Naive thymus-derived CD4-positive, alpha-beta T cell (primary cell): ENCODE measurements at regions not wholly inside any gene's neighbourhood (a gene's known extent, or its start where the extent isn't known, plus 50 kb on each side); places are given as distances from the start of the nearest gene placed in this dataset.

Experiments used
- ATAC-seq: fragments of 150-1000 bp; cut with Tn5 transposase; 2 replicates; pipeline ENCODE4 v1.10.0; 2021; ENCODE audit warnings: mild to moderate bottlenecking, moderate library complexity
- CTCF ChIA-PET: fragments of 350-600 bp; sonication (Branson Sonifier 250); formaldehyde crosslinking; loops from one replicate; lab custom pipeline; 2021; ENCODE audit warnings: antibody characterized with exemption; lab: Charles Lee
- POLR2A ChIA-PET: fragments of 350-600 bp; sonication (Branson Sonifier 250); formaldehyde crosslinking; loops from one replicate; lab custom pipeline; 2021; ENCODE audit warnings: antibody characterized with exemption, inconsistent platforms; lab: Charles Lee
- DNase-seq, 9 donors: peaks; one replicate each; pipeline versions ENCODE4 v3.0.0 to v3.0.0-alpha.2; 2020 to 2022; ENCODE audit warnings: mixed read lengths in 1 of 9
- H3K27ac ChIP-seq: one replicate; pipeline ENCODE4 v1.7.0; 2013; ENCODE audit warnings: mild to moderate bottlenecking, low read depth, low read length, moderate library complexity
- H3K27me3 ChIP-seq, 2 donors: one replicate each; pipeline ENCODE4 v1.7.0; 2013; ENCODE audit warnings: low read length in 2 of 2, mild to moderate bottlenecking in 2 of 2, moderate library complexity in 2 of 2; ENCODE audit not compliant: control insufficient read depth in 2 of 2, insufficient read depth in 2 of 2
- H3K36me3 ChIP-seq, 3 experiments: 1 replicate in 2 of 3; 2 replicates in 1 of 3; pipeline ENCODE4 v1.7.0; 2013; ENCODE audit warnings: low read length in 3 of 3, mild to moderate bottlenecking in 3 of 3, moderate library complexity in 1 of 3; ENCODE audit not compliant: insufficient read depth in 3 of 3, control insufficient read depth in 2 of 3
- H3K4me1 ChIP-seq, 2 donors: one replicate each; pipeline ENCODE4 v1.7.0; 2013; ENCODE audit warnings: low read length in 2 of 2, mild to moderate bottlenecking in 2 of 2, moderate library complexity in 1 of 2; ENCODE audit not compliant: control insufficient read depth in 2 of 2, insufficient read depth in 2 of 2
- H3K4me3 ChIP-seq: 2 replicates; pipeline ENCODE4 v1.7.0; 2013; ENCODE audit warnings: mild to moderate bottlenecking, low read length
- H3K9me3 ChIP-seq, 3 experiments: 1 replicate in 2 of 3; 2 replicates in 1 of 3; pipeline ENCODE4 v1.7.0; 2013; ENCODE audit warnings: low read length in 3 of 3; ENCODE audit not compliant: control insufficient read depth in 2 of 3
- H3K27ac Mint-ChIP-seq, 9 donors: one replicate each; pipeline ENCODE4 v1.8.0; 2020 to 2022; ENCODE audit warnings: mixed read lengths in 9 of 9, mild to moderate bottlenecking in 8 of 9, moderate library complexity in 5 of 9, inconsistent platforms in 2 of 9
- H3K27me3 Mint-ChIP-seq, 5 donors: one replicate each; pipeline ENCODE4 v1.8.0; 2021 to 2022; ENCODE audit warnings: mixed read lengths in 5 of 5, mild to moderate bottlenecking in 1 of 5
- H3K36me3 Mint-ChIP-seq, 5 donors: one replicate each; pipeline ENCODE4 v1.8.0; 2020 to 2022; ENCODE audit warnings: mixed read lengths in 5 of 5, mild to moderate bottlenecking in 3 of 5, inconsistent platforms in 1 of 5
- H3K4me1 Mint-ChIP-seq, 7 donors: one replicate each; pipeline ENCODE4 v1.8.0; 2020 to 2022; ENCODE audit warnings: mixed read lengths in 7 of 7, mild to moderate bottlenecking in 3 of 7, inconsistent platforms in 1 of 7
- H3K4me3 Mint-ChIP-seq, 10 donors: one replicate each; pipeline ENCODE4 v1.8.0; 2020 to 2022; ENCODE audit warnings: mild to moderate bottlenecking in 10 of 10, mixed read lengths in 10 of 10, moderate library complexity in 6 of 10, inconsistent platforms in 2 of 10
- H3K9me3 Mint-ChIP-seq, 11 donors: one replicate each; pipeline ENCODE4 v1.8.0; 2020 to 2022; ENCODE audit warnings: mixed read lengths in 11 of 11, mild to moderate bottlenecking in 4 of 11, inconsistent platforms in 1 of 11, moderate library complexity in 1 of 11
- intact Hi-C, 2 donors: fragments of 100-400 bp; cut with micrococcal nuclease; formaldehyde crosslinking; loops; one replicate each; pipeline ENCODE4 v1.15.1; 2023

DNA sequence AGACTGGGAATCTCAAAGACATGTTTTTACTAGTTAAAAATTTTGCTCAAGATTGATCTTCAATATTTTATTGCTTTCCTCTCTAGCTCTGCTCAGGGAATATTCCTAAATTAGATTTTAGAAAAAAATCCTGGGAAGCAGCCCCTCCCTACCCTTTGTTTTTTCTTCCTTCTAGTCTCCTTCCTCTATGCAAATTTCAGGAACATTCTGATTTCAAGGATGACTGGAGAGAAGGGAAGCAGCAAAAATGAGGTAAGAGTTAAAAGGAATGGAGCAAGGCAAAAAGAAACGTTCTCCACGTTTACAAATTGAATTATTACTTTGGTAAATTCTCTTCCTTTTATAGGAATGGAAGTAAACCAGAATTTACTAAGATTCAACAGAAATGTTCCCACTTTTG is 493.4 kb upstream of the TUSC1 start:
- DNase-seq = no peak
- Mint-ChIP-seq H3K27me3 (no peaks in the 10 kb centered on the region), H3K9me3 (peaks cover 0 to 16% (median 6%) of the 10 kb centered on the region in 11 donors), H3K36me3 (no peaks in the 10 kb centered on the region), H3K4me1 (no peaks in the 10 kb centered on the region), H3K4me3 (no peak overlapping the region), H3K27ac (no peak overlapping the region)
- Histone ChIP-seq H3K9me3 (no peaks in the 10 kb centered on the region), H3K27me3 (no peaks in the 10 kb centered on the region), H3K36me3 (no peaks in the 10 kb centered on the region), H3K27ac (no peak overlapping the region), H3K4me3 (no peak overlapping the region), H3K4me1 (no peaks in the 10 kb centered on the region)
- intact Hi-C loops = no loop called here
- no peak for ATAC-seq
- POLR2A ChIA-PET = no interaction called here
- CTCF ChIA-PET = no interaction called here

DNA sequence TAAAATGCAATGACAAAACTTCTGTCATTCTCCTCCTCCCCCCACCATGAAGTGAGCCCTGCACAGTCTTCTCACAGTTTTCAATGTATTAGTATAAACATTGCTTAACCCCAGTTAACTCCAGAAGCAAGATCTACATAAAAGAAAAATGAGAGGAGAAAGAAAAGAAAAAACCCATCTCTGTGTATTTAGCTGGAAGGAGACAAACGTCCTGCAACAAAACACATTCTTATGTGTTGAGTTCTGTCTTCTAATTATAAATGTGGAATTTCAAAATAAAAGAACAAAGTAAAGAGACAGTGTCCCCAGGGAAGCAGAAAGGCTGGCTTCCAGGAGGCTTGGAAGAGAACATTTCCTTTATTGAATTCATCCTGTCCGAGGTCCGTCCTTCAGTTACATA is 491.9 kb upstream of the TUSC1 start:
- no peak overlapping the region for H3K4me3 ChIP-seq
- no peaks in the 10 kb centered on the region for H3K4me1 Mint-ChIP-seq
- H3K9me3 ChIP-seq = peaks cover 0 to 4% (median 0%) of the 10 kb centered on the region in 3 experiments
- no peaks in the 10 kb centered on the region for H3K27me3 Mint-ChIP-seq
- no peaks in the 10 kb centered on the region for H3K27me3 ChIP-seq
- H3K36me3 Mint-ChIP-seq = no peaks in the 10 kb centered on the region
- no peaks in the 10 kb centered on the region for H3K36me3 ChIP-seq
- no peaks in the 10 kb centered on the region for H3K4me1 ChIP-seq
- H3K4me3 Mint-ChIP-seq = no peak overlapping the region
- DNase-seq = no peak
- ChIA-PET POLR2A (no interaction called here), CTCF (no interaction called here)
- ATAC-seq = no peak
- H3K9me3 Mint-ChIP-seq = peaks cover 0 to 16% (median 6%) of the 10 kb centered on the region in 11 donors
- H3K27ac ChIP-seq = no peak overlapping the region
- intact Hi-C loops = no loop called here
- no peak overlapping the region for H3K27ac Mint-ChIP-seq

DNA sequence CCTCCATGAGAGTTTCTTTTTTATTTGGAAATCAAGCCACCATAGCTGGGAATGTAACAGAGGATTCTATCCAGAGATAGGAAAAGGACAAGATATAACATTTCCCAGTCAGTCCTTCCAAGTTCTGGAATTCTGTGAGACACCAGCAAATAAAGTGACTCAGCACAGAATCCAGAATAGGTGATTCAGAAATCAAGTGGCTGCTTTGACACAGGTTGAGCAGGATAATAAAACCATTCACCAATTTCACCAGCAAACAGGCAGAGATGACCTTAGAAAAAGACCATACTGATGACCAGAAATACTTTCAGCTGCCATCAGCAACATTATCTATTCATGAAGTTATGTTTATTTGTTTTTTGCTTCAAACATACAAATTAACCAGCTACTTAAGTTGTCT is 491.5 kb upstream of the TUSC1 start:
- Histone ChIP-seq H3K4me3 (no peak overlapping the region), H3K27ac (no peak overlapping the region), H3K4me1 (no peaks in the 10 kb centered on the region), H3K9me3 (peaks cover 0 to 4% (median 0%) of the 10 kb centered on the region in 3 experiments), H3K27me3 (no peaks in the 10 kb centered on the region), H3K36me3 (no peaks in the 10 kb centered on the region)
- intact Hi-C loops = no loop called here
- Mint-ChIP-seq H3K27me3 (no peaks in the 10 kb centered on the region), H3K4me3 (no peak overlapping the region), H3K9me3 (peaks cover 0 to 16% (median 6%) of the 10 kb centered on the region in 11 donors), H3K4me1 (no peaks in the 10 kb centered on the region), H3K27ac (no peak overlapping the region), H3K36me3 (no peaks in the 10 kb centered on the region)
- DNase-seq (no peak), ATAC-seq (no peak)
- ChIA-PET CTCF (no interaction called here), POLR2A (no interaction called here)

DNA sequence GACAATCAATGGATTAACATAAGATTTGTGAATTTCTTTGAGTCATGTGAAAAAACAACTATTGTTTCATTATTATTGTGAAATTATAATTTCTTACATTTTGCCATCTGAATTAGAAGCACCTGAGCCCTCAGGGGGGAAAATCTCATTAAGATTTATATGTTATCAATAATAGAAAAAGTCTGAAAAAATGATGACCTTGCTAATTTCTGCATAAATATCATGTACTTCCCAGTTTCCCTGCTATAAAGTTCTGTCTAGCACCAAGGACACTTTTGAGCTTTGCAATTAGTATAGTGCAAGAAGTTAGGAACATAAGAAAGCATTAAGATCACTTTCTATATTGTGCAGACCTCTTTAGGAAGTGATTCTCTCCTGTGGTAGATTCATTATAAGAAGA is 488.3 kb upstream of the TUSC1 start:
- no peak overlapping the region for H3K27ac Mint-ChIP-seq
- DNase-seq (no peak), ATAC-seq (no peak)
- no peak overlapping the region for H3K4me3 ChIP-seq
- H3K4me3 Mint-ChIP-seq = no peak overlapping the region
- peaks cover 2 to 28% (median 5%) of the 10 kb centered on the region in 11 donors for H3K9me3 Mint-ChIP-seq
- H3K4me1 Mint-ChIP-seq = no peaks in the 10 kb centered on the region
- ChIA-PET CTCF (no interaction called here), POLR2A (no interaction called here)
- no peaks in the 10 kb centered on the region for H3K36me3 Mint-ChIP-seq
- H3K9me3 ChIP-seq = peaks cover 0 to 4% (median 0%) of the 10 kb centered on the region in 3 experiments
- H3K27me3 Mint-ChIP-seq = no peaks in the 10 kb centered on the region
- intact Hi-C loops = no loop called here
- H3K36me3 ChIP-seq = no peaks in the 10 kb centered on the region
- H3K27ac ChIP-seq = no peak overlapping the region
- H3K27me3 ChIP-seq = no peaks in the 10 kb centered on the region
- no peaks in the 10 kb centered on the region for H3K4me1 ChIP-seq

DNA sequence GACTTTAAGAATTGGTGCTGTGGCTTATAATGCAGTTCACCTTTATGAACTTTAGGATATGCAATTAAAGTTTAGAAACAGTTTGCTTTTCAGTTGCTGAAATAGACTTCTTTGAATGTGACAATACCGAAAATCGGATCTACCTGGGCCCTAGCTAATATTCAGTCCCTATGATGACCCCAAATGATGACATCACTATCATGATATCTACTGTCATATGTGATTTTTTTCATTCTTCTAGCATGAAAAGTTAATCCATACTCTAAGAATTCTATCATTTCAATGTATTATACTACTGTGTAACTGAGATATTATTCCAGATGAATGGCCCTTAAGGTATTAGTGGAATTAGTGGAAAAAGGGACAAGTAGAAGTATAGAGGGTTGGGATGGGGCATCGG is 487.2 kb upstream of the TUSC1 start:
- Histone ChIP-seq H3K4me1 (no peaks in the 10 kb centered on the region), H3K27ac (no peak overlapping the region), H3K36me3 (no peaks in the 10 kb centered on the region), H3K4me3 (no peak overlapping the region), H3K9me3 (peaks cover 0 to 4% (median 0%) of the 10 kb centered on the region in 3 experiments), H3K27me3 (no peaks in the 10 kb centered on the region)
- ATAC-seq (no peak), DNase-seq (no peak)
- H3K36me3 Mint-ChIP-seq = no peaks in the 10 kb centered on the region
- no peaks in the 10 kb centered on the region for H3K27me3 Mint-ChIP-seq
- ChIA-PET CTCF (no interaction called here), POLR2A (no interaction called here)
- H3K4me1 Mint-ChIP-seq = no peaks in the 10 kb centered on the region
- peaks cover 2 to 27% (median 5%) of the 10 kb centered on the region in 11 donors for H3K9me3 Mint-ChIP-seq
- H3K4me3 Mint-ChIP-seq = no peak overlapping the region
- intact Hi-C loops = no loop called here
- no peak overlapping the region for H3K27ac Mint-ChIP-seq

DNA sequence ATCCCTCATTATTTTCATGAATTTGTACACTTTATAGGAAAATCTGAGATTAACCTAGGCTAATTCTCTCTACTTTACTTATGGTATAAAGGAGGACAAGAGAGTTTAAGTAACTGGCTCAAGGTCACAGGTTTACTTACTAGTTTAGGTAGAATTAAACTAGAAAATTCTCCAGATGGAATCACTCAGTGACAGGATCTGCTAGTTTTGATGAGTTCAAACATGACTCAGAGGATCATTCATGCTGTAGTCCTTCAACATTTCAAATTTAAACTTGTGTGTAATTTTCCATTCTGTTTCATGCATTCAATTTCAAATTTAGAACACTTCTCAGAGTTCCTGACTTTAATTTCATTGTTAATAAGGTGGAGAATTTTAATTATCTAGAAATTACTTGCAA is 485.7 kb upstream of the TUSC1 start:
- ChIA-PET POLR2A (no interaction called here), CTCF (no interaction called here)
- no peak for DNase-seq
- no peaks in the 10 kb centered on the region for H3K36me3 ChIP-seq
- Mint-ChIP-seq H3K4me1 (no peaks in the 10 kb centered on the region), H3K4me3 (no peak overlapping the region), H3K36me3 (no peaks in the 10 kb centered on the region), H3K27me3 (no peaks in the 10 kb centered on the region), H3K27ac (no peak overlapping the region), H3K9me3 (peaks cover 0 to 18% (median 4%) of the 10 kb centered on the region in 11 donors)
- ATAC-seq = no peak
- no peak overlapping the region for H3K4me3 ChIP-seq
- no peaks in the 10 kb centered on the region for H3K4me1 ChIP-seq
- H3K27ac ChIP-seq = no peak overlapping the region
- no peaks in the 10 kb centered on the region for H3K27me3 ChIP-seq
- peaks cover 0 to 4% (median 0%) of the 10 kb centered on the region in 3 experiments for H3K9me3 ChIP-seq
- intact Hi-C loops = no loop called here

DNA sequence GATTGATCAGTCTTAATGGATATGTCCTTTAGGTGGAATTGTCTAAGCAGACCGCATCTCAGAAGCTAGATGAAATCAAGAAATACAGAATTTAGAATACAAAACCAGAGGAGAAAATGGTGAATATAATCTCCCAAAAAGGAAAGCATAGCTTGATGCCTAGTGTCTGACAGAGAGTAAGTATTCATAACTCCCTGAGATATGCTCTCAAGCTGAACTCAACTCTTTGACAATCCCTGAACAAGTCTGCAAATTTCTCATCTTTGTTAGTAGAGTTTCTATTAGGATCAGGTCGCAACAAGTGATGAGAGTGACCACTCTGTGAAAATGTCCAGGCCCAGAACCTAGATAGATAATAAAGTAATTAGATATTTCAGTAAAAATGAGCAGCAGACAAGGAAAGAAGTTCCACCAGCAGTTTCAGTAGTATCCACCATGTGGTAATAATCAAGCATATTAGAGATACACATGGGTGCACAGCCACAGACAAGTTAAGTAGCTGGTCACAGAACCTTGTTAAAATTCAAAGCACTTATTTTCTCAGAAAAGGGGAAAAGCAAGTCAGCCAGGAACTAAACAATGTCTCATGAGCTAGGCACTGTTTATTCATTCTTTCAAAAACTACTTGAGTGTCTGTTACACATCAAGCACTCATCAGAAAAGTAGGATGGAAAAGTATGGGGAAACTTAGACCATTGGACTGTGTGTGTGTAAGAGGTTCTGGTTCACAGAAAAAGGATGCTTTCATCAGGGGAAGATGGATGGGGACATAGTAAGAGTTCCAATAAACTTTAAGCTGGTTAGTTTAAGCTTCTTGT is 481.5 kb upstream of the TUSC1 start:
- H3K4me1 Mint-ChIP-seq = no peaks in the 10 kb centered on the region
- H3K27ac Mint-ChIP-seq = no peak overlapping the region
- CTCF ChIA-PET = interaction anchor here (0.6 kb wide), 1 partner anchor 23 kb away, joined by 4 read pairs; no protein-coding TSS in a partner anchor
- H3K9me3 Mint-ChIP-seq = peaks cover 2 to 14% (median 6%) of the 10 kb centered on the region in 11 donors
- no peak overlapping the region for H3K4me3 Mint-ChIP-seq
- Histone ChIP-seq H3K36me3 (no peaks in the 10 kb centered on the region), H3K4me1 (no peaks in the 10 kb centered on the region), H3K27me3 (no peaks in the 10 kb centered on the region), H3K27ac (no peak overlapping the region), H3K9me3 (no peaks in the 10 kb centered on the region), H3K4me3 (no peak overlapping the region)
- DNase-seq (no peak), ATAC-seq (no peak)
- H3K36me3 Mint-ChIP-seq = no peaks in the 10 kb centered on the region
- POLR2A ChIA-PET = no interaction called here
- intact Hi-C loops = no loop called here
- H3K27me3 Mint-ChIP-seq = no peaks in the 10 kb centered on the region
